IMR-90 (cell line): ENCODE measurements at regions not wholly inside any gene's neighbourhood (a gene's known extent, or its start where the extent isn't known, plus 50 kb on each side); places are given as distances from the start of the nearest gene placed in this dataset.
A peak's percentile ranks its signal among the peaks of the same experiment; 100 is the strongest.

ENCODE experiments used
- ATAC-seq: fragments of 200-7000 bp; cut with Tn5 transposase; 2 replicates; pipeline ENCODE4 v1.9.1; 2020; ENCODE audit warnings: low read depth, mild to moderate bottlenecking, moderate library complexity
- BruUV-seq: library from RNA; stranded (reverse); fragments of 400-500 nt; replicated peaks from 2 replicates; lab custom pipeline; 2021; lab: Mats Ljungman, UMichigan
- CTCF ChIA-PET: fragments of 300-600 bp; formaldehyde crosslinking; extraction: SDS; loops from one replicate; lab custom pipeline; 2021; ENCODE audit warnings: antibody characterized with exemption; lab: Yijun Ruan, JAX
- POLR2A ChIA-PET: fragments of 300-600 bp; sonication (Branson Sonifier 250); formaldehyde crosslinking; loops from one replicate; lab custom pipeline; 2022; ENCODE audit warnings: antibody characterized with exemption; ENCODE audit not compliant: unreplicated experiment; lab: Charles Lee
- DNase-seq: peaks from one replicate; pipeline ENCODE4 v3.0.0; 2013
- H2AFZ ChIP-seq: replicated peaks from 2 replicates; pipeline ENCODE3; 2013; ENCODE audit warnings: low read length, mild to moderate bottlenecking; ENCODE audit not compliant: poor library complexity
- H2AK5ac ChIP-seq: 2 replicates; pipeline ENCODE4 v1.6.1; 2013; ENCODE audit warnings: low read depth, low read length, inconsistent platforms
- H2AK9ac ChIP-seq: replicated peaks from 2 replicates; pipeline ENCODE3; 2013; ENCODE audit warnings: mild to moderate bottlenecking, low read depth, low read length, moderate library complexity; ENCODE audit not compliant: poor library complexity
- H2BK120ac ChIP-seq: 2 replicates; pipeline ENCODE4 v1.6.1; 2013; ENCODE audit warnings: low read depth, low read length, inconsistent platforms
- H2BK15ac ChIP-seq: 3 replicates; pipeline ENCODE4 v1.6.1; 2013; ENCODE audit warnings: low read depth, low read length, inconsistent platforms
- H2BK20ac ChIP-seq: 2 replicates; pipeline ENCODE4 v1.6.1; 2013; ENCODE audit warnings: low read depth, mild to moderate bottlenecking, inconsistent platforms, low read length, moderate library complexity
- H2BK5ac ChIP-seq: 2 replicates; pipeline ENCODE4 v1.6.1; 2013; ENCODE audit warnings: mild to moderate bottlenecking, low read depth, low read length, inconsistent platforms; ENCODE audit not compliant: poor library complexity, severe bottlenecking
- H3K14ac ChIP-seq: replicated peaks from 2 replicates; pipeline ENCODE4 v1.6.1; 2013; ENCODE audit warnings: low read depth, low read length, inconsistent platforms
- H3K18ac ChIP-seq: 2 replicates; pipeline ENCODE4 v1.6.1; 2013; ENCODE audit warnings: low read depth, low read length, control low read depth
- H3K23ac ChIP-seq: 2 replicates; pipeline ENCODE4 v1.6.1; 2013; ENCODE audit warnings: low read depth, low read length, inconsistent platforms
- H3K27ac ChIP-seq: 2 replicates; pipeline ENCODE4 v1.5.1; 2013; ENCODE audit warnings: mild to moderate bottlenecking, control low read depth, low read length; ENCODE audit not compliant: insufficient read depth
- H3K27me3 ChIP-seq: 2 replicates; pipeline ENCODE4 v1.6.1; 2013; ENCODE audit warnings: low read length; ENCODE audit not compliant: control insufficient read depth, insufficient read depth
- H3K36me3 ChIP-seq: 2 replicates; pipeline ENCODE4 v1.6.1; 2013; ENCODE audit warnings: low read length, mixed read lengths; ENCODE audit not compliant: control insufficient read depth, insufficient read depth
- H3K4ac ChIP-seq: 2 replicates; pipeline ENCODE4 v1.6.1; 2013; ENCODE audit warnings: low read depth, low read length, inconsistent platforms
- H3K4me1 ChIP-seq: 2 replicates; pipeline ENCODE4 v1.6.1; 2013; ENCODE audit warnings: low read length, mixed read lengths; ENCODE audit not compliant: control insufficient read depth, insufficient read depth
- H3K4me2 ChIP-seq: 2 replicates; pipeline ENCODE4 v1.6.1; 2013; ENCODE audit warnings: low read depth, mild to moderate bottlenecking, control low read depth, low read length, moderate library complexity
- H3K4me3 ChIP-seq: 2 replicates; pipeline ENCODE4 v1.5.1; 2013; ENCODE audit warnings: low read depth, mild to moderate bottlenecking, control low read depth, low read length, moderate library complexity; ENCODE audit not compliant: insufficient read depth
- H3K56ac ChIP-seq: 2 replicates; pipeline ENCODE4 v1.6.1; 2013; ENCODE audit warnings: low read length, inconsistent platforms; ENCODE audit not compliant: insufficient read depth; ENCODE audit errors: extremely low read depth
- H3K79me1 ChIP-seq, 2 experiments: 2 replicates each; pipeline ENCODE4 v1.6.1; 2013; ENCODE audit warnings: low read length in 2 of 2, inconsistent platforms in 1 of 2, low read depth in 1 of 2
- H3K9ac ChIP-seq: 2 replicates; pipeline ENCODE4 v1.6.1; 2013; ENCODE audit warnings: low read depth, low read length, control low read depth
- H3K9me1 ChIP-seq: 2 replicates; pipeline ENCODE4 v1.6.1; 2013; ENCODE audit warnings: low read length, inconsistent platforms; ENCODE audit not compliant: insufficient read depth
- H3K9me3 ChIP-seq: 2 replicates; pipeline ENCODE4 v1.6.1; 2013; ENCODE audit warnings: low read length; ENCODE audit not compliant: control insufficient read depth, insufficient read depth
- H4K20me1 ChIP-seq: 2 replicates; pipeline ENCODE4 v1.6.1; 2013; ENCODE audit warnings: low read length, inconsistent platforms; ENCODE audit not compliant: insufficient read depth
- H4K5ac ChIP-seq: 2 replicates; pipeline ENCODE4 v1.6.1; 2013; ENCODE audit warnings: mild to moderate bottlenecking, low read depth, low read length, control low read depth
- H4K8ac ChIP-seq, 2 experiments: 2 replicates each; pipeline ENCODE4 v1.6.1; 2013; ENCODE audit warnings: low read depth in 2 of 2, low read length in 2 of 2, control low read depth in 1 of 2, inconsistent platforms in 1 of 2
- H4K91ac ChIP-seq: 2 replicates; pipeline ENCODE4 v1.6.1; 2013; ENCODE audit warnings: low read depth, low read length, inconsistent platforms; ENCODE audit not compliant: insufficient read depth
- BHLHE40 ChIP-seq: fragments of 150-350 bp; IDR thresholded peaks from 2 replicates; pipeline ENCODE4 v1.6.1; 2016; ENCODE audit warnings: mild to moderate bottlenecking, low read depth, low read length
- CEBPB ChIP-seq: IDR thresholded peaks from 2 replicates; pipeline ENCODE4 v1.6.1; 2012; ENCODE audit warnings: low read depth, low read length, improper control_type of control experiment
- CHD1 ChIP-seq: IDR thresholded peaks from 2 replicates; pipeline ENCODE4 v1.6.1; 2012; ENCODE audit warnings: low read depth, low read length, improper control_type of control experiment
- CTCF ChIP-seq: conservative IDR thresholded peaks from 2 replicates; pipeline ENCODE4 v1.5.1; 2012; ENCODE audit warnings: mild to moderate bottlenecking, low read depth, low read length, improper control_type of control experiment
- ELK1 ChIP-seq: fragments of 150-350 bp; IDR thresholded peaks from 2 replicates; pipeline ENCODE4 v1.6.1; 2016; ENCODE audit warnings: low read depth, mild to moderate bottlenecking, low read length, moderate library complexity, borderline replicate concordance
- FOS ChIP-seq: fragments of 150-350 bp; IDR thresholded peaks from 2 replicates; pipeline ENCODE4 v1.6.1; 2016; ENCODE audit warnings: low read depth, low read length
- MAFK ChIP-seq: IDR thresholded peaks from 2 replicates; pipeline ENCODE4 v1.6.1; 2012; ENCODE audit warnings: low read depth, low read length, improper control_type of control experiment
- MAZ ChIP-seq: IDR thresholded peaks from 2 replicates; pipeline ENCODE4 v1.6.1; 2012; ENCODE audit warnings: low read depth, mild to moderate bottlenecking, low read length, improper control_type of control experiment, moderate library complexity, borderline replicate concordance
- MXI1 ChIP-seq: IDR thresholded peaks from 2 replicates; pipeline ENCODE4 v1.6.1; 2012; ENCODE audit warnings: low read depth, mild to moderate bottlenecking, low read length, moderate library complexity, borderline replicate concordance
- NFE2L2 ChIP-seq: fragments of 150-350 bp; IDR thresholded peaks from 2 replicates; pipeline ENCODE4 v1.6.1; 2016; ENCODE audit warnings: low read depth, mild to moderate bottlenecking, low read length
- POLR2A ChIP-seq: IDR thresholded peaks from 2 replicates; pipeline ENCODE4 v1.6.1; 2012; ENCODE audit warnings: mild to moderate bottlenecking, low read depth, low read length
- RAD21 ChIP-seq: IDR thresholded peaks from 2 replicates; pipeline ENCODE4 v1.6.1; 2012; ENCODE audit warnings: low read length, improper control_type of control experiment
- RCOR1 ChIP-seq: IDR thresholded peaks from 2 replicates; pipeline ENCODE4 v1.6.1; 2012; ENCODE audit warnings: mild to moderate bottlenecking, low read length, improper control_type of control experiment; ENCODE audit not compliant: insufficient replicate concordance
- RFX5 ChIP-seq: IDR thresholded peaks from 2 replicates; pipeline ENCODE4 v1.8.0; 2012; ENCODE audit warnings: low read depth, mild to moderate bottlenecking, low read length, moderate library complexity
- SMC3 ChIP-seq: fragments of 150-350 bp; IDR thresholded peaks from 2 replicates; pipeline ENCODE4 v1.6.1; 2016; ENCODE audit warnings: low read depth, mild to moderate bottlenecking, antibody characterized with exemption, low read length, moderate library complexity
- USF2 ChIP-seq: fragments of 150-350 bp; IDR thresholded peaks from 2 replicates; pipeline ENCODE4 v1.6.1; 2017; ENCODE audit warnings: mild to moderate bottlenecking, antibody characterized with exemption, low read length, low read depth
- dilution Hi-C: fragments of 300-500 bp; cut with HindIII; formaldehyde crosslinking; loops from one replicate; pipeline ENCODE4 v1.14.3; 2018; ENCODE audit warnings: low sequenced_read_pairs; ENCODE audit not compliant: unreplicated experiment
- in situ Hi-C: fragments of 300-500 bp; cut with MboI; formaldehyde crosslinking; loops from 3 replicates; pipeline ENCODE4 v1.14.3; 2019; ENCODE audit warnings: low sequenced_read_pairs, inconsistent platforms, mixed read lengths
- intact Hi-C: fragments of 100-400 bp; cut with micrococcal nuclease; formaldehyde crosslinking; loops from 2 replicates; pipeline ENCODE4 v1.10.0; 2022

GRCh38 chr4:53713767-53714166 lies 122.5 kb upstream of the LNX1 start:
- H3K9me1 ChIP-seq: peaks cover 9% of the 10 kb centered on the region
- peak overlapping the region; percentile 30; the same call in 1 of the 2 replicates for H3K4ac ChIP-seq
- H4K5ac ChIP-seq: no peak overlapping the region
- H4K91ac ChIP-seq: no peak overlapping the region
- no peak overlapping the region for H3K4me2 ChIP-seq
- H3K4me3 ChIP-seq: no peak overlapping the region
- H3K18ac ChIP-seq: no peak overlapping the region
- H3K4me1 ChIP-seq: peaks cover 28% of the 10 kb centered on the region
- H4K20me1 ChIP-seq: no peaks in the 10 kb centered on the region
- peak overlapping the region; percentile 57 for H2BK20ac ChIP-seq
- no peaks in the 10 kb centered on the region for H3K27me3 ChIP-seq
- in situ Hi-C loops: loop anchor here (25.0 kb wide), 1 partner anchor 526 kb away; no protein-coding TSS in a partner anchor
- no peak for TF ChIP-seq POLR2A
- no peak for TF ChIP-seq RCOR1
- TF ChIP-seq MAZ: no peak
- TF ChIP-seq SMC3: no peak
- no peak for TF ChIP-seq CHD1
- TF ChIP-seq CTCF: no peak
- TF ChIP-seq BHLHE40: no peak
- no peak for TF ChIP-seq CEBPB
- TF ChIP-seq MAFK: no peak
- TF ChIP-seq ELK1: no peak
- TF ChIP-seq USF2: no peak
- TF ChIP-seq FOS: no peak
- no peak for TF ChIP-seq RAD21
- TF ChIP-seq RFX5: no peak
- no peak for TF ChIP-seq MXI1
- no peak for TF ChIP-seq NFE2L2
- H2BK5ac ChIP-seq: no peak overlapping the region
- no peak overlapping the region for H2AK9ac ChIP-seq
- H2BK15ac ChIP-seq: peak overlapping the region; percentile 56; the same call in 1 of the 3 replicates
- H3K27ac ChIP-seq: no peak overlapping the region
- no peaks in the 10 kb centered on the region for H3K79me1 ChIP-seq
- DNase-seq: no peak
- no peak overlapping the region for H3K9ac ChIP-seq
- H3K36me3 ChIP-seq: no peaks in the 10 kb centered on the region
- H2AFZ ChIP-seq: no peak overlapping the region
- POLR2A ChIA-PET: no interaction called here
- intact Hi-C loops: no loop called here
- H3K14ac ChIP-seq: peak overlapping the region; percentile 4; the same call in 1 of the 2 replicates
- no peaks in the 10 kb centered on the region for H3K9me3 ChIP-seq
- peak overlapping the region; percentile 43; the same call in 1 of the 2 replicates for H2BK120ac ChIP-seq
- no peak overlapping the region for H3K23ac ChIP-seq
- CTCF ChIA-PET: no interaction called here
- dilution Hi-C loops: no loop called here
- no peak overlapping the region for H4K8ac ChIP-seq
- no peak overlapping the region for H3K56ac ChIP-seq
- BruUV-seq: no TSS peak
- no peak overlapping the region for H2AK5ac ChIP-seq
- no peak for ATAC-seq
